ENCODE measurements at regions not wholly inside any gene's neighbourhood (a gene's known extent, or its start where the extent isn't known, plus 50 kb on each side); places are given as distances from the start of the nearest gene placed in this dataset.

DNA sequence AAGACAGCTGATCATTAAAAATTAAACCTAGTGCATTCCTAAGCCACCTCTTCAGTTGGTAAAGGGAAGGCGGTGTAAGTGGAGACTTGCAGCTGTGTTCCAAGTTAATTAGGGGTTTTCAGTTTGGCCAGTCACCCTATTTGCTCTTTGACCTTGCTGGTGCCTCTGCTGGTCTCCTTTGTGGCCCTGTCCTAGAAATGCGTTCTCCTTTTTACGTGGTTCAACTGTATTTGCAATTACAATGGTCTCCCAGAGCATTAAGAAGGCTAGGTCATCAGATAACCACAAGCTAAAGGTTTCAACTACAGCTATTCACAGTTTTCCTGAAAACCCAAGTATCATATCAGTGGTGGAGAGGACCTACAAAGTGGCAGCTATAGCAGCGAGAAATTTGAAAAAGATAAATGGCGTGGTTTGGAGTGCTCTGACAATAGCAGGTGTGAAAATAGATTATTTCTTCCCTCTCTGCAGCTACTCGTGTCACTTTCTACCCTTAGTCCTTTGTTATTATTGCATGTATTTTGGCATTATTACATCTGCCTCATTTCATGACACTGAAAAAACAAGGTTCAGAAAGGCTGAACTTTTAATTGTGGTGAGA lies 203.5 kb upstream of the TBC1D5 start:
- TF ChIP-seq, protein P1, sequence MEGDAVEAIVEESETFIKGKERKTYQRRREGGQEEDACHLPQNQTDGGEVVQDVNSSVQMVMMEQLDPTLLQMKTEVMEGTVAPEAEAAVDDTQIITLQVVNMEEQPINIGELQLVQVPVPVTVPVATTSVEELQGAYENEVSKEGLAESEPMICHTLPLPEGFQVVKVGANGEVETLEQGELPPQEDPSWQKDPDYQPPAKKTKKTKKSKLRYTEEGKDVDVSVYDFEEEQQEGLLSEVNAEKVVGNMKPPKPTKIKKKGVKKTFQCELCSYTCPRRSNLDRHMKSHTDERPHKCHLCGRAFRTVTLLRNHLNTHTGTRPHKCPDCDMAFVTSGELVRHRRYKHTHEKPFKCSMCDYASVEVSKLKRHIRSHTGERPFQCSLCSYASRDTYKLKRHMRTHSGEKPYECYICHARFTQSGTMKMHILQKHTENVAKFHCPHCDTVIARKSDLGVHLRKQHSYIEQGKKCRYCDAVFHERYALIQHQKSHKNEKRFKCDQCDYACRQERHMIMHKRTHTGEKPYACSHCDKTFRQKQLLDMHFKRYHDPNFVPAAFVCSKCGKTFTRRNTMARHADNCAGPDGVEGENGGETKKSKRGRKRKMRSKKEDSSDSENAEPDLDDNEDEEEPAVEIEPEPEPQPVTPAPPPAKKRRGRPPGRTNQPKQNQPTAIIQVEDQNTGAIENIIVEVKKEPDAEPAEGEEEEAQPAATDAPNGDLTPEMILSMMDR (conservative IDR thresholded peaks at IDR 0.05 in 1 of 2, IDR thresholded peaks at IDR 0.05 in 1 of 2; ENCODE audit: extremely low read depth in 1 of 2, insufficient read depth in 1 of 2, low read depth in 1 of 2, low read length in 2 of 2): no peak
- no peak for TF ChIP-seq EZH2 (IDR thresholded peaks at IDR 0.05; ENCODE audit: borderline replicate concordance, low read length)
